GM03348 (cell line): ENCODE measurements at regions not wholly inside any gene's neighbourhood (a gene's known extent, or its start where the extent isn't known, plus 50 kb on each side); places are given as distances from the start of the nearest gene placed in this dataset.

Source experiments
- DNase-seq: peaks from one replicate; pipeline ENCODE4 v3.0.0; 2012; ENCODE audit warnings: low spot score

- peak; percentile 60 for DNase-seq
These were observed 210.2 kb upstream of the GAS1 start for GRCh38 chr9:87157366-87158031.

DNA sequence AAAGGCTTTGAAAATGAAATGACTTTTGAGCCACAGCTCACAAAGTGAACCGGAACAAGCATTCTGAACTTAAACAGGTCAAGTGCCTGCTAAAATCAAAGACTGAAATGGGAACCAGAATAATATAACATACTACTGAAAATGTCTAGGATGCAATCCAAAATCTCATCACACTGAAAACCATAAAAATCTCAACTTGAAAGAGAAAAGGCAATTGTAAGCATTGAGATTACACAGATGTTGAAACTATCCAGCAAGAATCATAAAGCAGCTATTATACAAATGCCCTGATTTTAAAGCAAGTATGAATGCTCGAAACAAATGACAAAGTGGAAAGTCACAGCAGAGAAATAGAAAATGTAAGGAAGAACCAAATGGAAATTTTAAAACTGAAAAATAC lies 211.5 kb upstream of the GAS1 start:
- no peak for DNase-seq

- DNase-seq = no peak
These were observed 213.1 kb upstream of the GAS1 start for GRCh38 chr9:87160148-87161102.

DNA sequence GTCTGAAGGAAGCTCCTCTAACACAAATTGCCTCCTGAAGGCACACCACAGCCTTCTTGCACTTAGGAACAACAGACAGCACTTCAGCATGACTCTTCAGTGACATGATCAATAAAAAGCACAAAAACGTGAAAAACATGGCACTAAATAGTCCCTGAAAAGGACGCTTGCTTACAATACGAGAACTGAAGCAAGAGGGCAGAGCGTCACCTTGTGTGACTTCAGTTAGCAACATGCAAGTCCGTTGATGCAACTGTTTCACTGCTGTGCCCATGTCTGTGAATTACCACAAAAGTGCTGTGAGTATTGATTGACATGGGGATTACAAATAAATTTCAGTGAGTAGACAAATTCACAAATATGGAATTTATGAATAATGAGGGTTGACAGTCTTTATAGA lies 219.9 kb upstream of the GAS1 start:
- no peak for DNase-seq

GRCh38 chr9:87167582-87167981 lies 220.3 kb upstream of the GAS1 start:
- DNase-seq = no peak

GRCh38 chr9:87178302-87178701 lies 231.0 kb upstream of the GAS1 start:
- DNase-seq = no peak

DNA sequence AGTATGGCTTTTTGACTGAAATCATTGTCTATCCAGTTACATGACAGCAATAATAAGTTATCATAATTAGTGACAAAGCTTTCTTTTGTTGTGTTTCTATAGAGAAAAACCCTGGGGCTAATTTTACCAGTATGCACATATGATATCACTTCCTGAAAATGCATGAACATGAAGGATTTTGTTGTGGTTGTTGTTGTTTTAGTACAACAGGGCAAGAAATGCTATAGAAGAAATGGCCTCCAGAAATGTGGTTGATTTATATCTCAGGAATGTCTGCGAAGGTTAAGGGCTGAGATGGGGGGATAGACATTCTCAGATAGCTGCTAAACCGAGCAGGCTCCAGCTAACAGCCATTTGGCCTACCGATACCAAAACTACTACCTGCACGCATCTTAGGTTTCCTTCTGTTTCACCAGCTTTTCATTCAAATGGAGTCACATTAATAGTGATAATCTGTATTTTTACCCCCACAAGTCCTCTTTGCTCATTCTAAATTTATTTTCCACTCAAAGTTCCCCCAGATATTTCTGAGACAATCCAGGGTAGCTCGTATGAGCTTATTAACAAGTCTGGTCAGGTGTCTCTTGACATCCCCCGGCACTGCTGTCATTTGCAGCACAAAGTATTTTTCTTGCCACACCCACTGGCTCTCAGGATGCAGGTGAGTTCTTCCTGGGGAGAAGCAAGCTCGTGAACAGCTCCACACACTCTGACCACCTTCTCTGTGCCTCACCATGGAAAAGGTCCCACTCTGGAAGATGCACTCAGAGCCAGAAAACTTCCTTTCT lies 232.4 kb upstream of the GAS1 start:
- no peak for DNase-seq

DNA sequence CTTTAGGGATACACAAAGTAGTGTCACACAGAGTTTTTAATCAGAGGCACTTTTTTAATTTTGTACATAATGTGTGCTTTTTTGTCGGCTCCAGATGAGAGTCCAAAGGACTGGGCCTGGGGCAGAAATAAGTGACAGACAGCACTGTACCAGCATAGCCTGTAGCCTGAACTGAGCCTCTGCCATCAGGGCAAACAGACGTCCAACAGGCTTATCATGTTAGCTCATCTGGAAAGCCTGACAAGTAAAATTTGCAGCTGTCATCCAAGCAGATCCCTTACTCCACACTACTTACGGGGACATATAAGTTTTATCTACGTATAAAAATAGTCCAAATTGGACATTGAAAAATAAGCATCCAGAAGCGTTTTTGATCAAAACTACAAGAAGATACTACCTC lies 233.1 kb upstream of the GAS1 start:
- no peak for DNase-seq

- no peak for DNase-seq
These were observed 233.5 kb upstream of the GAS1 start for GRCh38 chr9:87180841-87181240.

GRCh38 chr9:87181670-87182069 lies 234.4 kb upstream of the GAS1 start:
- no peak for DNase-seq

GRCh38 chr9:87184956-87185642 lies 237.8 kb upstream of the GAS1 start:
- DNase-seq = peak; percentile 45

DNA sequence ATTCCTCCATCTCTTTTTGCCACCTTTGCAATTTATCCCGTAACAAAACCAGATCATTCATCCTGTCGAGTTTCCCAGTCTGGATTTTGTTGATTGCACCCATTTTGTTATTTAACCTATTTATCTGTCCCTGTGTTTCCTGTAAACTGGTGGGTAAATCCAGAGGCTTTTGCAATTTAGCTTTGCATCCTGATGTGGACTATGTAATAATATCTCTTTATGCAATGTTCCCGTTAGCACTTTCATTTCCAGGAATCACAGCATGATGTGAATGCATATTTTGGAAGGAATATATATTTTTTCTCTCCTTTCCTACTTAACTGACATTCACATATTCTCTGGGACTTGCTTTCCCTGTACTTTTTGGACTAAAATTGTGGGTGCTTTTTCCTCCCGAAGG lies 240.3 kb upstream of the GAS1 start:
- no peak for DNase-seq

- DNase-seq = no peak
These were observed 241.7 kb upstream of the GAS1 start for GRCh38 chr9:87189006-87189405.

GRCh38 chr9:87193151-87193550 lies 245.8 kb upstream of the GAS1 start:
- no peak for DNase-seq

DNA sequence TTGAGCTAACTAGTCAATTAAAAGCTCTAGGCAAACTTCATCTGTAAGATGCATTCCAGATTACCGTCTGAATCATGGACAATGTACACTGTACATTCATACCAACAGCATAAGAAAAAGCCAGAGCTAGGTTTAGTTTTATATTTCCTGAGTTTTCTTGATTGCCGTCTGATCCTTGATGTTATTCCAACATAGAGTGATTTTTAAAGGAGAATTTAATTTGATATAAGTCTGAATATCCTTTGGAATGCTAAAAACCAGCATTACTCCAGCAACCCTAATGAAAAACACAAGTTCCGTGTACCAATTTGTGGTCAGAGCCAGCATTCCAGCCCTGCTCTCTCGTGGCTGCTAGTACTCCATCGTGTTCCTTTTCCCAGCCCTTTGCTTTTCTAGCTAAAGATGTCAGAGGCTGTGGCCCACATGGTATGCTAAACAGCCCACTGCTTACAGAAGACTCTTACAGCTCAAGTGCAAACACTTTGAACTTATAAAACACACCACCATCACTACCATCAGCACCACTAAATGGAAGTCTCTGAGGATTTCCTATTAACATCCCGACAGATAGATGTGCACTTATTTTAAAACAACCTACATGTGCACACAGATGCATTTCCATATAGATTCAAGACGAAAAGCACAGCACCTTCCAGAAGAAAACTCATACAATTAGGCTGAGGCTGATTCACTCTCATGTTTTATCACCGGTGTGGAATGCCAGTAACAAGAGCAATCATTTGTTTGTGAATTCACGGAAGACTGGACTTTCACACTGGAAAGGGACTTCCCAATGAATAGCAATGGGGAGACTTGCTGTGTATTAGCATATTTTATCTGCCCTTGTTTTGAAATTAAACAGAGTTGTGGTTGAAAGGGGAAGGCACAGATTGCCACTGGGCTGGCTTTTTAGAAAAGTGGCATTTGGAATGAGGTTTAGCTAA lies 246.9 kb upstream of the GAS1 start:
- peak; percentile 82 for DNase-seq

DNA sequence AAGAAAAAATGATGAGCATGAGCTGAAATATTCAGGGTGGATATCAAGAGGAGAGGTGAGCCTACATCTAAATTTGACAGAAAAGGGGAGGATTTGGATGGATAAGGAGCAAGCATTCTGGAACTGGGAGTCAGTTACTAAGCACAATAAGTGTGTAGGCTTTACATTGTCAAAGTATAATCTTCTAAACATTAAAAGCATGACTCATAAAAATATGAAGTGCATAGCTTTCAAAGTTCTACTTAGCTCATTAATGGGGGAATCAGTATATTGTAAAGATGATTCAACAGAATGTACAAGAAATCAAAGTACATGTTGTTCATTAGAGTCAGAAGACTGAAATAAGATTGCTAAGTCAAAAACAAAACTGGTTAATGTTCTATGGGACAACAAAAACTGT lies 248.0 kb upstream of the GAS1 start:
- no peak for DNase-seq

GRCh38 chr9:87197349-87198130 lies 250.2 kb upstream of the GAS1 start:
- DNase-seq = no peak

DNA sequence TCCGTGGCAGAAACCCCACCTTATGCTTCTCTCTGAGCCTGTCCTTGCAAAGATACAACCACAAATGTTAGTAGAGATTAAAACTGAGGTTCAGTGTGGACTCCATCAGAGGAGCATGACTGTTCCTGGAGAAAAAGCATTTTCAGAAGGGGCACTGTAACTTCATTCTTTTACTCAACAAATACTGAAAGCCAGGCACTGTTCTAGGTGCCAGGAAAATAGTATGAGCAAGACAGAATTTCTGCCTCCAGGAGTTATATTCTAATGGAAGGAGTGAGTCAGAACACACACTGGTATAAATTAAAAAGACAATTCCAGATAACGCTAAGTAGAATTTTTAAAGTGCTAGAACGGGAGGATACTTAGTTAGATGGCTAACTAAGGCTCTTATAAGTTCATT lies 251.4 kb upstream of the GAS1 start:
- DNase-seq = no peak

DNA sequence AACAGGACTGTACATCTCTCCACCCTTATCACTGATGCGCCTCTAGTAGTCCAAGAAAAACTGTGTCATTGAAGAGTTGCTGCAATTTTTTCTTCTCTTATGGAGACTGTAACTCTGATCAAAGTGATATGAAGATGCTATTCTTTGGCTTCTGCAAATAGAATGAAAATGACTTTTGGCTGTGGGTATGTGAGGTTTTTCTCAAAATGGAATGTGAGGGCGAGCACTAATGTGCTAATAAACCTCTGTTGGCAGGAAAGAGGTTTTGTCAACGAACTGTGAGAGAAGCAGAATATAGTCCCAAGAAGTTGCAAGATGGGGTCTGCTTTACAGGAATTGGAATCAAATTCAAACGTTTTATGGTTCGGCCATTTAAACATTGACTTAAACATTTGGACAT lies 252.0 kb upstream of the GAS1 start:
- DNase-seq = no peak

- no peak for DNase-seq
These were observed 252.5 kb upstream of the GAS1 start for GRCh38 chr9:87199782-87200181.
